ENCODE measurements at regions not wholly inside any gene's neighbourhood (a gene's known extent, or its start where the extent isn't known, plus 50 kb on each side); places are given as distances from the start of the nearest gene placed in this dataset.

DNA sequence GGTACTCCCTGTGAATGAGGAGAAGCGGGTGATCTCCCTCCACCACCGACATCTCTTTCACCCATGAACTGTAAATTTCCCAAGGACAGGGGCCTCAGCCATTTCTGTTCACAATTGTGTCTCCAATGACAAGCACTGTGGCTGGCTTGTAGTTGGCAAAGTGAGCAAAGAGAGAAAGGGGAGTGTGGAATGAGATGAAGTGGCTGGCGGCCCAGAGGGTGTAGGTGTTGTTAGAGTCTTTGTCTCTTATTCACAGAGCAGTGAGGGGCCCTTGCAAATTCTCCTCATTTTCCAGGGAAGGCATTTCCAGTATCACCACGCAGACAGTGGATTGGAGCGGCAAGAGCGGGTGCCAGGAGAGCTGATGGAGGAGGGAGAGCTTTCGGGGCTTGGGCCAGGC, 411.7 kb upstream of the EEF2KMT start:
- no peak for DNase-seq

GRCh38 chr16:5508371-5508770, 410.8 kb upstream of the EEF2KMT start:
- DNase-seq, result no peak

DNA sequence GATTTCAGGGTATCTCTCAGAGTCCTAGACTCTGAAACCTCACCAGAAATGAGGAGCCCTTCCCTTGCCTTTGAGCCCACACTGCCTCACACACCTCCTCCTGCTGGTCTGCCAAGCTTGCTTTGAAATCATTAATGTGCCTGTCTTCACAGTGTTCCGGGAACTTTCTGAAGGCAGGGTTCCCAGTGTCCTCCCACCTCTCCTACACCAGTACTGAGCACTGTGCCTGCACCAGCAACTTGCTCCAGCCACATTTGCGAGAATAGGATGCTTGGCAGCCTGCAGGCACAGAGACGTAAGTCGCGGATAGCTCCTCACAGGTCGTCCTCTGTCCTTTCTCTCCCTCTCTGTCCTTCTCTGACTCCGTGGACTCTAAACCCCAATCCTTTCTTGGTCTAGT, 408.4 kb upstream of the EEF2KMT start:
- DNase-seq, result no peak

GRCh38 chr16:5505091-5505887, 407.7 kb upstream of the EEF2KMT start:
- no peak for DNase-seq

DNA sequence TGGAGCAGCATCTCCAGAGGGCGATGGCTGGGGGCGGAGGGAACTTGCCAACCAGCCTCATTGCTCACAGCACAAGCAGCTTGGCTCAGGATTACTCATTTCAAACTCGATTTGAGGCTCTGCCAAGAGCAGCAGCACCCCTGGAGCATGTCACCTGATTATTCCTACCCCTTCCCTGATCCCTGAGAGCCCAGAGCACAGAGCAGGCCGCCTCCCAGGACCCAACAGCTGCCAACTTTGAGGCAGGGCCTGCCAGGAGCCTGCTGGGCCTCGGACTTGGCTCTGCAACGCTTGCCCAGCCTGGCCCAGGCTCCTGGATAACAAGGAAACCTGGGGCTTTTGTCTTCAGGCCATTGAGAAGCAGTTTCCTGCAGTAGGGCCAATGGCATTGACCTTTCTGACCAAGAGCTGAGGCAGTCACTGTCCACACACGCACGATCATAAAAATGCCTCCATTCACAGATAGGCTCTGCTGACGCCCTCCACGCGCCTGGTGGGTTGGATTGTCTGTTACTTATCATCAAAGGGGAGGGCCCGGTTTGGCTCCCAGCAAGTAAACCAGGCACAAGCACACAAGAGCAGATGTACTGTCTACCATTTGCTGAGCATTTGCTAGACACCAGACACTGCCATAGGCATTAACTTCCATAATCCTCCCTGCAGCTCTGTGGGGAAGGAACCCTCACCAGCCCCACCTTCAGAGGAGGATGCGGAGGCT, 406.6 kb upstream of the EEF2KMT start:
- DNase-seq, result peak in 10 of 14 donors; percentile 2 to 69 (median 19)

GRCh38 chr16:5502944-5503343, 405.3 kb upstream of the EEF2KMT start:
- DNase-seq, result no peak

- DNase-seq, result peak in 8 of 14 donors; percentile 2 to 14 (median 4)
These were observed 404.9 kb upstream of the EEF2KMT start for GRCh38 chr16:5502467-5502869.

GRCh38 chr16:5500526-5500925, 402.9 kb upstream of the EEF2KMT start:
- no peak for DNase-seq

GRCh38 chr16:5498562-5498961, 401.0 kb upstream of the EEF2KMT start:
- no peak for DNase-seq

GRCh38 chr16:5496013-5496412, 398.4 kb upstream of the EEF2KMT start:
- DNase-seq, result no peak

- DNase-seq, result peak in 7 of 14 donors; percentile 1 to 61 (median 12)
These were observed 392.9 kb upstream of the EEF2KMT start for GRCh38 chr16:5490499-5490898.

GRCh38 chr16:5488581-5488980, 391.0 kb upstream of the EEF2KMT start:
- DNase-seq, result no peak

GRCh38 chr16:5487728-5488127, 390.1 kb upstream of the EEF2KMT start:
- no peak for DNase-seq

DNA sequence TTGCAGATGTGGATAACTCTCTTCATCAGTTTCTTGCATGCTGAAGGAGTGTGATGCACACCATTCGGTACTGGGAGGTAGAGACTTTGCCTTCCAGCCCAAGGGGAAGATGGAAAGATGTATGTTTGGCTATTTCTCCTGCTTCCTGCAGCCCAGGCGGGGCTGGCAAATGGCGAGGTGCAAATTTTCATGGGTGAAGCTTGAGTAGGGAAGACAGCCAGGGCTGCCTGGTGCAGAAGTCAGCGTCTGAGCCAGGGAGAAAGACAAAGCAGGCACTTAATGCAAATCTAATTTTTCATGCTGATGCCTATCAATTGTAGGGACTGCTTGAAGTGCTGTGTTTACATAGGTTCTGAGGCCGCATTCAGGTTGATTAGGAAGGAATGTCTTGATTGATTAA, 384.7 kb upstream of the EEF2KMT start:
- no peak for DNase-seq

DNA sequence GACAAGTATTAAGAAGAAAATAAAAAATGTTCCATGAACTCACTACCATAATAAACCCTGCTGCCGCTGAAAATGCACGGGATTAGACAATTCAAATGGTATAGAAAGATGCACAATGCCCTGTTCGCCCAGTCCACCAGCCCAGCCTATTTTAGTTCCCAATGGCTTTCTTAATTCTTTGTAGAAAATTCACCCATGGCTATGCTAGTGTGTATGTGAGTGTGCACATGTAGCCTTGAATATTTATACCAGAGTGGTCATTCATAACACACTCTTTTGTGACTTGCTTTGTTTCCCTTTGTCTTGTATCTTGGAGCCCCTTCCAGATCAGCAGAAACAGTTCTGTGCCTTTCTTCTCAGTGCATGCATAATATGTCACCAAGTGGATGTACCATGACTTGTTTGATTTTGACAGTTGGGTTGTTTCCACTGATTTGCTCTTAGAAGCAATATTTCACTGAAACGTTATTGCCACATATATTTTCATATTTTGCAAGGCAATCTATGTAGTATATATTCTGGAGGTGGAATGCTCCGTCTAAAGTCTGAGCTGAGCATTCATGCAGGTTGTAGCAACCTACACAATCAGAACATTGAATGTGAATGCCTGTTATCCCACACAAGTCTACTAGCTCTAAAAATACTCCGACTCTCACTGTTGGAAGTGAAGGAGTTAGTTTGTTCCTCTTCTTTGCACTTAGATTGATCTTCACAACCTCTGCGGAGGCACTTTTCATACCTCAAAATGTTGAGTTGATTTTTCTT, 383.0 kb upstream of the EEF2KMT start:
- no peak for DNase-seq

DNA sequence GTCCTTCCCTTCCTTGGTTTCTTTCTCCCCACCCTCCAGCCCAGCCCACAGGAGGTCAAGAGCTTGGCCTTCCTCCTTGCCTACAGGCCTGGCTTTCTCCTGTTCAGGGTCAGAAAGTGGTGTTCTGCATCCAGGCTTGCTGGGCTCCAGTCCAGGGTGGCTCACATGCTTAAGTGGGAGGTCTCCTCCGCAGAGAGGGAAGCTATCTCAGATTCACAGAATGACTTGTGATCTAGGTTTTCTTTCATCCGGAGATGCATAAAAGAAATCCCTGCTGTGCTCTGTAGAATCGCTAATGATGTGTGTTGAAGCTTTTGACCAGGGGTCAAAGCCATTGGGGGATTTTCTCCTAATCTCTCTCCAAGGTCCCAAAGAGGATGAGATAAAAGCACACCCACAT, 382.3 kb upstream of the EEF2KMT start:
- DNase-seq, result no peak

DNA sequence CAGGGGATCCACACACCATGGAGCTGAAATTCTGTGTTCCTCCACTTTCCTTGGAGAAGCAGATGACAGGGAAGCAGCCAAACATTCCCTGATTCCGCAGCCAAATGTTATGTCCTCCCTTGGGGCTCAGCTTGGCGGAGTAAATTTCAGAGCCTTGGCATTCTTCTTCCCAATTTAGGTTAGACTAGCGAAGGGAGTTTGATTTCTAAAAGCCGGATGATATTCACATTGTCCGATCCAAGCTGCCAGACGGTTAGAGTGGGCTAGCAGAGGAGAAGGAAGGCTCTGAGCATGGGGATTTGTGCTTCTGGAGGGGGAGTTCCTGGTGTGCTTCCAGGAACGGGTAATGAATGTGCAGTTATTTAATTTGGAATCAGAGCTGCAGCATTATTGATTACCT, 380.4 kb upstream of the EEF2KMT start:
- no peak for DNase-seq

DNA sequence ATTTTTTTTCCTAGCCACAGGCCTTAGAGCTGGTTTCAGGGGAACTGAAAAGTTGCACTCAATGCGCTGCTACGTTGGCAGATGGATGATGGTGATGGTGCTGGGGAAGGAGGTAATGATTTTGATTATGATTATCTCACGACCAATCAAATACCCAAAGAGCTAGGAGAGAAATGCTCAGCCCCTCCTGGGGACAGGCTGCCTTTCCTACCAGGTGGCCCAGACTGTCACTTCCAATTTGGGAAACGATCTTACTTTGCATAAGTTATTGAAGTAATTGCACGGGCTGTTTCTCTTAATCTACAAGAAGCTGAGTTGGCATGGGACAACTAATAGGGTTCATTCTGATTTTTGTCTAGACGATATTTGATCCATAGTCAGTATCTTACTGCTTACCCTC, 379.7 kb upstream of the EEF2KMT start:
- DNase-seq, result no peak

- no peak for DNase-seq
These were observed 375.0 kb upstream of the EEF2KMT start for GRCh38 chr16:5472552-5472951.

DNA sequence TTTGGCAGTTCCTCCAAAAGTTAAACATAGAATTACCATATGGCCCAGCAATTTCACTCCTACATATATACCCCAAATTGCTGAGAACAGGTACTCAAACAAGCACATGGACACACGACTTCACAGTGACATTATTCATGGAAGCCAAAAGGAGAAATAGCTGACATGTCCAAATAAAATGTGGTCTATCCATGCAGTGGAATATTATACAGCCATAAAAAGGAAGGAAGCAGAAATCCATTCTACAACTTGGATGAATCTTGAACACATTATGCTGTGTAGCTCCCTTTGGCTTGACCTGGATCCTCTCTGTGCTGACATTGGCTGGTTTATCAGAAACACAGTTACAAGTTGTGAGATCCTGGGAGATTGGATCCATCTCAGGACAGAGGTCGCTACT, 370.9 kb upstream of the EEF2KMT start:
- DNase-seq, result no peak

DNA sequence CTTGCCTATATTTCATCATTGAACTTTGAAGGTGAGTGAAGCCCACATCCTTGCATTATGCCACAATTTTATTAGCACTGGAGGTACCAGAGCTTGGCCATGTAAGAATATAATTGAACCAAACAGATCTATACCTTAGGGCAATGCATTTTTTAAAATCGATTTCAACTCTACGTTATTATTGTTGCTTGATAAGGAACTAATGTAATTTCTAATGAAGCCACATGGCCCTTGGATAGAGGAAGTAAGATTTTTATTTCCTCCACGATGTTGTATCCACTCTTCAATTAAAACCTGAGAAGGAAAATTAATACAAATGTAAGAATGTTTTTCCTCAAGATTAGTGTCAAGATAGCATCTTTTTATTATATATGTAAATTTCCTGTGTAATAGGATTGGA, 370.0 kb upstream of the EEF2KMT start:
- no peak for DNase-seq

- DNase-seq, result no peak
These were observed 369.0 kb upstream of the EEF2KMT start for GRCh38 chr16:5466551-5466950.

DNA sequence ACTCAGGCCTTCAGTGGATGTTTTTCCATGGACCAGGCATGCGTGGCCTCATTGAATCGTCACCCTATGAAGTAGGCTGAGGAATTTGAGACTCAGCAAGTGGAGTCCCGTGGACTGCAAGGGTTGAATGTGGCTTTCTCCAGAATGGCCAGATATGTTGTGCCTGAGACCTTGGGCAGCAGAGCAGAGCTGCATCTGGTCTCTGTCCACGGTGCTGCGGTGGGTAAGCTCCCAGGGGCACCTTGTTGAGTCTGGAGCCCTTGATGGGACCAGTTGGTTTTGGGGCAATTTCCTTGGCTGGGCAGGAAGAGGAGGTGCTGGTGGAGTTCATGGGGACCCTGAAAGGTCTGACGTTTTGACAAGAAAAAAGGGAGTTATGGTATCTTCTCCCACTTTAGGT, 368.1 kb upstream of the EEF2KMT start:
- no peak for DNase-seq

Measured in C1 segment of cervical spinal cord (tissue), 14 donors.